HL-60 (cell line): ENCODE measurements at regions not wholly inside any gene's neighbourhood (a gene's known extent, or its start where the extent isn't known, plus 50 kb on each side); places are given as distances from the start of the nearest gene placed in this dataset.

Source experiments
- DNase-seq, 2 experiments: peaks; one replicate each; pipeline ENCODE4 v3.0.0-alpha.2; 2010 to 2020; ENCODE audit warnings: low read depth in 1 of 2, low spot score in 1 of 2
- H3K27ac ChIP-seq: fragments of 250-450 bp; sonication (Bioruptor Pico); replicated peaks from 2 replicates; pipeline ENCODE4 v1.5.1; 2020; ENCODE audit warnings: mild to moderate bottlenecking, moderate library complexity
- H3K27me3 ChIP-seq: fragments of 250-450 bp; sonication (Bioruptor Pico); 2 replicates; pipeline ENCODE4 v1.5.1; 2021; ENCODE audit warnings: mild to moderate bottlenecking, moderate library complexity; ENCODE audit not compliant: insufficient read depth, poor library complexity, severe bottlenecking
- H3K4me3 ChIP-seq: replicated peaks from 2 replicates; pipeline ENCODE4 v1.5.1; 2011; ENCODE audit warnings: mild to moderate bottlenecking, control low read depth, low read length; ENCODE audit not compliant: insufficient read depth
- GABPA ChIP-seq: IDR thresholded peaks from 2 replicates; pipeline ENCODE4 v1.6.1; 2012; ENCODE audit warnings: low read depth
- POLR2AphosphoS5 ChIP-seq: IDR thresholded peaks from 2 replicates; pipeline ENCODE4 v1.6.1; 2012; ENCODE audit warnings: low read depth
- REST ChIP-seq: IDR thresholded peaks from 2 replicates; pipeline ENCODE4 v1.6.1; 2012; ENCODE audit warnings: low read depth; ENCODE audit not compliant: insufficient replicate concordance
- SPI1 ChIP-seq: IDR thresholded peaks from 2 replicates; pipeline ENCODE4 v1.6.1; 2012; ENCODE audit warnings: low read depth, mild to moderate bottlenecking, borderline replicate concordance
- TF ChIP-seq, protein P1 (sequence below): IDR thresholded peaks from one replicate; pipeline ENCODE4 v1.5.1; 2011; ENCODE audit warnings: low read length, control low read depth, inconsistent platforms; ENCODE audit not compliant: insufficient read depth

DNA sequence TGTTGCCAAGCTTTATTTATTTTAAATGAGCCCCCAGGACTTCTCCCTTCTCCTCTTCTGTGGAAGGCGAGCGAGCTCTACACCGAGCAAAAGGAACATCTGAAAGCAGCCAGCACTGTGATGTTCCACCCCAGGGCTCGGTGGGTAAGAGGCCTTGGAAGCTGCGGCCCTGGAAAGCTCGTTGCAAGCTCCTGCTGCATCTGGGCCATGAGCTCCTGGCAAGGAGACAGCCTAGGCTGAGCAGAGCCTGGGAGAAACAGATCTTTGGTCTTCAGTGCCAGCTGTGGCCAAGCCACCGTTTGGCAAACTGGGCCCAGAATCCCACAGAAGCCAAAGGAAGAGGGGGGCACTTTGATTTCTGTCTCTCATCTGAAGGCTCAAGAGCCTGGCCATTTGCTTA, 114.1 kb downstream of the ENGASE start:
- DNase-seq, result no peak
- no peak for TF ChIP-seq REST
- H3K27ac ChIP-seq, result no peak overlapping the region
- peaks cover 42% of the 10 kb centered on the region for H3K27me3 ChIP-seq
- no peak overlapping the region for H3K4me3 ChIP-seq

DNA sequence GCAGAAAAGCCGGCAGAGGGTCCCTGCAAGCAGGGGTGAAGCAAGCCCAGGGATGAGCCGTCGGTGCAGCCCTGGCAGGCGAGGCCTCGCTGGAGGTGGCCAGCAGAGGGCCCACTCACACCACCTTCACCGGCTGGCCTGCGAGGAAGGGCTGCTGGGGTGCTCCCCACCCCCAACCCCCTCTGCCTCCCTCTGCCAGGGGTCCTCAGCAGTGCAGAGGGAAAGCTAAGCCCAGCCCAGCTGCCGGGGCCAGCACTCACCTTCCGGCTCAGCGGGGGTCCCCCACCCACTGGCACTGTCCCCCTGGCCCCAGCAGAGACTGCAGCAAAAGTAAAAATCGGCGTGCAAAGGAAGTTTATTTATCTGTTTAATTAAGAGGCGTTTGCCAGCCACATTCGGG, 113.4 kb downstream of the ENGASE start:
- H3K4me3 ChIP-seq, result no peak overlapping the region
- no peak for DNase-seq
- peaks cover 43% of the 10 kb centered on the region for H3K27me3 ChIP-seq
- no peak overlapping the region for H3K27ac ChIP-seq
- no peak for TF ChIP-seq POLR2AphosphoS5
- no peak for TF ChIP-seq REST
- no peak for TF ChIP-seq GABPA
- TF ChIP-seq SPI1, result no peak
- TF ChIP-seq, protein P1, sequence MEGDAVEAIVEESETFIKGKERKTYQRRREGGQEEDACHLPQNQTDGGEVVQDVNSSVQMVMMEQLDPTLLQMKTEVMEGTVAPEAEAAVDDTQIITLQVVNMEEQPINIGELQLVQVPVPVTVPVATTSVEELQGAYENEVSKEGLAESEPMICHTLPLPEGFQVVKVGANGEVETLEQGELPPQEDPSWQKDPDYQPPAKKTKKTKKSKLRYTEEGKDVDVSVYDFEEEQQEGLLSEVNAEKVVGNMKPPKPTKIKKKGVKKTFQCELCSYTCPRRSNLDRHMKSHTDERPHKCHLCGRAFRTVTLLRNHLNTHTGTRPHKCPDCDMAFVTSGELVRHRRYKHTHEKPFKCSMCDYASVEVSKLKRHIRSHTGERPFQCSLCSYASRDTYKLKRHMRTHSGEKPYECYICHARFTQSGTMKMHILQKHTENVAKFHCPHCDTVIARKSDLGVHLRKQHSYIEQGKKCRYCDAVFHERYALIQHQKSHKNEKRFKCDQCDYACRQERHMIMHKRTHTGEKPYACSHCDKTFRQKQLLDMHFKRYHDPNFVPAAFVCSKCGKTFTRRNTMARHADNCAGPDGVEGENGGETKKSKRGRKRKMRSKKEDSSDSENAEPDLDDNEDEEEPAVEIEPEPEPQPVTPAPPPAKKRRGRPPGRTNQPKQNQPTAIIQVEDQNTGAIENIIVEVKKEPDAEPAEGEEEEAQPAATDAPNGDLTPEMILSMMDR, result peak; percentile 34

DNA sequence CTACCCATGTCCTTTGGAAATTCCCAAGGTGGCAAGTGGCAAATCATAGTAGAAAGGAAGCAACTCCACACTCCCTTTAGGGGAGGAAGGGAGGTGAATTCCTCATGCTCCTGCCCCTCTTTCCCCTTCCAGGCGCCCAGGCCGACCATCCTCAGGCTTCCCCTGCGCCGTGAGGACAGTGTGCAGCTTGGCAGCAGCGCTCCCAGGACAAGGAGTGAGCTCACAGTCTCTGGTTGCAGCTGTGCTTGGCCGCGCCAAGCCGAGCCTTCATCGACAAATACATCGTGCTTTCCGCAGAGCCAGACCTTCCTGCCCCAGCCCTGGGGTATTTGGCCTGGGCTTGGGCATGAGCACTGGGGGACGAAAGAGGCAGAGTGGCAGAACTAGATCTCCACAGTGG, 112.6 kb downstream of the ENGASE start:
- peaks cover 42% of the 10 kb centered on the region for H3K27me3 ChIP-seq

More for the DNA sequence above, 112.6 kb downstream of the ENGASE start:
- H3K27ac ChIP-seq, result no peak overlapping the region
- H3K4me3 ChIP-seq, result no peak overlapping the region
- TF ChIP-seq POLR2AphosphoS5, result no peak
- TF ChIP-seq SPI1, result no peak
- TF ChIP-seq GABPA, result no peak
- no peak for TF ChIP-seq REST
- TF ChIP-seq, protein P1, result no peak
- no peak for DNase-seq
